Activated T-cell treated with anti-CD3 and anti-CD28 coated beads, Interleukin-2, amount 50 U/mL, for 24 hours (primary cell): ENCODE measurements at regions not wholly inside any gene's neighbourhood (a gene's known extent, or its start where the extent isn't known, plus 50 kb on each side); places are given as distances from the start of the nearest gene placed in this dataset.
"Not testable (repeated sequence)": the region's sequence is repeated elsewhere in the genome, so short reads cannot be mapped to it uniquely, and the experiment has no call there.

Source experiments
- DNase-seq: peaks from one replicate; pipeline ENCODE4 v3.0.0-alpha.2; 2020
- H3K27ac Mint-ChIP-seq: 2 replicates; pipeline ENCODE4 v1.8.0; 2020; ENCODE audit warnings: mild to moderate bottlenecking, mixed read lengths
- H3K27me3 Mint-ChIP-seq: 2 replicates; pipeline ENCODE4 v1.8.0; 2020; ENCODE audit warnings: mixed read lengths
- H3K36me3 Mint-ChIP-seq: 2 replicates; pipeline ENCODE4 v1.8.0; 2020; ENCODE audit warnings: low read depth, mixed read lengths
- H3K4me1 Mint-ChIP-seq: 2 replicates; pipeline ENCODE4 v1.8.0; 2020; ENCODE audit warnings: low read depth, mixed read lengths
- H3K4me3 Mint-ChIP-seq: 2 replicates; pipeline ENCODE4 v1.8.0; 2020; ENCODE audit warnings: mild to moderate bottlenecking, moderate library complexity, mixed read lengths
- H3K9me3 Mint-ChIP-seq: 2 replicates; pipeline ENCODE4 v1.8.0; 2020; ENCODE audit warnings: mixed read lengths

GRCh38 chr16:80091453-80091852 lies 449.3 kb upstream of the DYNLRB2 start:
- peaks cover 11% of the 10 kb centered on the region for H3K27me3 Mint-ChIP-seq
- not testable (repeated sequence) for H3K4me1 Mint-ChIP-seq, H3K4me3 Mint-ChIP-seq, H3K27ac Mint-ChIP-seq, H3K9me3 Mint-ChIP-seq, DNase-seq, H3K36me3 Mint-ChIP-seq

DNA sequence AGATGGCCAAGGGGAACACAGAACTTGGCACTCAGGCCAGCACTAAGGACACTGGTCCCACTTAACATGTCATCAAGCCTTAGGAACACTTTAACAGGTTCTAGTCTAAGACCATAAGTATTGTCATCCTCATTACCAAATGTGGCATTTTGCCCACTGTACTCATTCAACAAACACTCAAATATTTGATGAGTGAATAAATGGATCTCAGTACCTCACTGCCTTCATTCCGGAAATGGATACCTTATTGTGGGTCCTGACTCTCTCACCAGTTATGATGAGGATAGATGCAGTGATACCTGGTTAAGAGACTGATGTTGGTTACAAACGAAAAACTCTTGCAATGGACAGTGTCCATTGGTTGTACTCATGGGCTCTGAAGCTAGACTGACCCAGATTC lies 455.2 kb upstream of the DYNLRB2 start:
- H3K36me3 Mint-ChIP-seq = no peaks in the 10 kb centered on the region

GRCh38 chr16:80084614-80085013 lies 456.2 kb upstream of the DYNLRB2 start:
- Mint-ChIP-seq H3K4me3 (no peak overlapping the region), H3K27me3 (no peaks in the 10 kb centered on the region), H3K27ac (no peak overlapping the region), H3K4me1 (no peaks in the 10 kb centered on the region), H3K36me3 (no peaks in the 10 kb centered on the region), H3K9me3 (no peaks in the 10 kb centered on the region)
- DNase-seq = no peak

More for the DNA sequence above, 455.2 kb upstream of the DYNLRB2 start:
- DNase-seq = no peak
- Mint-ChIP-seq H3K27ac (no peak overlapping the region), H3K9me3 (no peaks in the 10 kb centered on the region), H3K4me3 (no peak overlapping the region), H3K27me3 (no peaks in the 10 kb centered on the region), H3K4me1 (no peaks in the 10 kb centered on the region)

DNA sequence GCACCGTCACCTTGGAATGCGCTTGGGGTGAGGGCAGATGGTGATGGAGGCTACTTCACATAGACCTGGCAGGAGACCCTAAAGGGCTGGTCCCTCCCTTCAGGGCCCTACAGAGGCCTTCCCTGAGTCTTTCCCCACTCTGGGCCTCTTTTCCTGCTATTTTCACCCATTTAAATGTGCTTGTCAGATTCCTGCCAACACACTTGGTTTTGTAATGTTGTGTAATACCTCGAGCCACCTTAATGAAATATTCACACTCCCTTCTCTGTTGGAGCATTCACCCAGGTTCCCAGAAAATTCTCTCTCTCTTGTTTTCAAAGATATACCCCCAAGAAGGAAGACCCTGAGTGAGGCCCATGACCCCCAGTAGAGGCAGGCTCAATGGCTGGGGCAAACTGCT lies 456.6 kb upstream of the DYNLRB2 start:
- Mint-ChIP-seq H3K27me3 (no peaks in the 10 kb centered on the region), H3K4me1 (no peaks in the 10 kb centered on the region), H3K36me3 (no peaks in the 10 kb centered on the region), H3K4me3 (no peak overlapping the region), H3K9me3 (no peaks in the 10 kb centered on the region), H3K27ac (no peak overlapping the region)
- no peak for DNase-seq

DNA sequence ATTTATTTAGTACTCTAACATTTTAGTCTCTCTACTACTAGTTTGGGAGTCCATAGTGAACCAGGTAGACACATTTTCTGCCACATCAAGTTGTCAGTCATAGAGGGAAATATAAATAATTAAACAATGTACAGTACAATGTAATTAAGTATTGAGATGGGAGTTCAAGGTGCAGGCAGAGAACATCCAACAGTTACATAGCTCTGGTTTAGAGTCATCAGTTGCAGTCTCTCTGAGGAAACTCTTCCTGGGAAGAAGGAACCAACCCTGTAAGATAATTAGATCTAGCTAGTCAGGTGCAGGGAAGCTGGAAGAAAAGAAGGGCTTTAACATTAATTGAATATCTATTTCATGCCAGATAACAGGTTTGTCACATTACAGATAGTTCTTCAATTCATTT lies 457.9 kb upstream of the DYNLRB2 start:
- Mint-ChIP-seq H3K4me3 (no peak overlapping the region), H3K9me3 (no peaks in the 10 kb centered on the region), H3K27ac (no peak overlapping the region), H3K4me1 (no peaks in the 10 kb centered on the region), H3K27me3 (no peaks in the 10 kb centered on the region), H3K36me3 (no peaks in the 10 kb centered on the region)
- DNase-seq = no peak

- no peaks in the 10 kb centered on the region for H3K9me3 Mint-ChIP-seq
- H3K4me3 Mint-ChIP-seq = no peak overlapping the region
- H3K27ac Mint-ChIP-seq = no peak overlapping the region
- H3K4me1 Mint-ChIP-seq = no peaks in the 10 kb centered on the region
- H3K27me3 Mint-ChIP-seq = no peaks in the 10 kb centered on the region
- DNase-seq = no peak
- H3K36me3 Mint-ChIP-seq = no peaks in the 10 kb centered on the region
Measured at GRCh38 chr16:80081846-80082245, 458.9 kb upstream of the DYNLRB2 start.

GRCh38 chr16:80080287-80080851 lies 460.4 kb upstream of the DYNLRB2 start:
- Mint-ChIP-seq H3K27me3 (no peaks in the 10 kb centered on the region), H3K9me3 (no peaks in the 10 kb centered on the region), H3K4me1 (no peaks in the 10 kb centered on the region)

GRCh38 chr16:80079072-80079471 lies 461.7 kb upstream of the DYNLRB2 start:
- Mint-ChIP-seq H3K9me3 (no peaks in the 10 kb centered on the region), H3K27ac (no peak overlapping the region), H3K27me3 (no peaks in the 10 kb centered on the region), H3K36me3 (no peaks in the 10 kb centered on the region), H3K4me1 (no peaks in the 10 kb centered on the region), H3K4me3 (no peak overlapping the region)
- DNase-seq = no peak

More at GRCh38 chr16:80080287-80080851, 460.4 kb upstream of the DYNLRB2 start:
- H3K27ac Mint-ChIP-seq = no peak overlapping the region
- H3K36me3 Mint-ChIP-seq = no peaks in the 10 kb centered on the region
- DNase-seq = no peak
- no peak overlapping the region for H3K4me3 Mint-ChIP-seq

DNA sequence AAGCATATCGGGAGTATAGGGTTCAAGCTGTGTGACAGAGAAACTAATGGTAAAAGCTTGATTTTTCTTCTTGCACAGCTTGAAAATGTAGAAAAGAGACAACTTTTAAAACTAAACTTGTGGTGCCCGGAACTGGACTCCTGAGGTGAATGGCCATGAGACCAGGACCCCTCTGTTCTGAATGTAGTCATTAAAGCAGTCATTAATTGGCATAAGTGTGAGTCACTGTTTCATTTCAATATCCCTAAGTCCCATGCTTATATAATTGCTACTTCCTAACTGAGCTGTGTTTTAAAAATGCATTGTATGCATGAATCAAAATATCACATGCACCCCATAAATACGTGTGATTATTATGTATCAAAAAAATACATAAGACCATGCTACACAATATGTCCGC lies 463.1 kb upstream of the DYNLRB2 start:
- H3K4me3 Mint-ChIP-seq = no peak overlapping the region
- no peaks in the 10 kb centered on the region for H3K4me1 Mint-ChIP-seq
- no peaks in the 10 kb centered on the region for H3K36me3 Mint-ChIP-seq
- no peaks in the 10 kb centered on the region for H3K9me3 Mint-ChIP-seq
- H3K27ac Mint-ChIP-seq = no peak overlapping the region
- no peaks in the 10 kb centered on the region for H3K27me3 Mint-ChIP-seq
- no peak for DNase-seq

DNA sequence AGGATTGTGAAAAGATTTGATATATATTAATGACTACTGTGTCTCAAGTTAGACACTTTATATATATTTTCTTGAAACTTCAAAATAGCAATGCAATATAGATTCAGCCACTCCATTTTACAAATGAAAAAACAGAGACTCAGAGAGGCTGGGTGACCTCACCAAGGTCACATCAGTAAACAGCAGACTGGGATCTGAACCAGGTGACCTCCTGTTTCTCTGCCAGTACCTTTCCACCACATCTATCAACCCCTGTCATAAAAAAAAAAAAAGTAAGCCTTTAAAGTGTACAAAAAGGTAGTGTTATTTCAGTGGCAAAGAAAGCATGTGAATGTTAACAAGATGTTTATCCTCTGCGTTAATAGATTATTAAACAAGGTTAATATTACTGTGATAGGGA lies 466.5 kb upstream of the DYNLRB2 start:
- Mint-ChIP-seq H3K36me3 (no peaks in the 10 kb centered on the region), H3K4me1 (no peaks in the 10 kb centered on the region), H3K27me3 (peaks cover 6% of the 10 kb centered on the region), H3K27ac (no peak overlapping the region), H3K4me3 (no peak overlapping the region), H3K9me3 (no peaks in the 10 kb centered on the region)
- no peak for DNase-seq

DNA sequence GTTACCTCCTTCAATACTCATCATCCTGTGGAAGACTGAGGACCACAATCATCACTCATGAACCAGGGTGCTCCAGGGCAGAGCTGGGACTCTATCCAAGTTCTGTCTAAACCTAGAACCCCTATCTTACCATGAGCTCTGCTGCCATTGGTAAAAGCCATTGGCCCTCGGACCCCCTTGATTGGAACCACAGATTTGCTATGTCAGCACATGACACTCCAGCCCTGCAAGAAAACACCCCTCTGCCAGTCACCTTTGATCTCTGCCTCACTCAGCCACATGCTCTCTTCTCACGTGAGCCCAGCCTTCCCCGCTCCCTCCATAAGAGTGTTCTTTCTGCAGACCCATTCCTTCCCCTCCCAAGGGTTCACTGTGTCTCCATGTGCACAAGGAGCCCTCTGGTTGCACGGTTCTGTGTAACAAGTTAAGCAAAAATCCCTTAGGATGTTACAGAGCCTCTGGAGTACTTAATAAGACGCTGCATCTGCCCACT lies 468.8 kb upstream of the DYNLRB2 start:
- DNase-seq = no peak
- Mint-ChIP-seq H3K4me3 (no peak overlapping the region), H3K9me3 (no peaks in the 10 kb centered on the region), H3K27me3 (peaks cover 6% of the 10 kb centered on the region), H3K36me3 (no peaks in the 10 kb centered on the region), H3K27ac (no peak overlapping the region), H3K4me1 (no peaks in the 10 kb centered on the region)

- H3K27me3 Mint-ChIP-seq = peaks cover 2% of the 10 kb centered on the region
- H3K4me3 Mint-ChIP-seq = no peak overlapping the region
- DNase-seq = no peak
- no peaks in the 10 kb centered on the region for H3K9me3 Mint-ChIP-seq
- no peak overlapping the region for H3K27ac Mint-ChIP-seq
- no peaks in the 10 kb centered on the region for H3K4me1 Mint-ChIP-seq
- H3K36me3 Mint-ChIP-seq = no peaks in the 10 kb centered on the region
Measured at GRCh38 chr16:80066805-80067580, 466.5 kb upstream of the MAF start.

GRCh38 chr16:80065541-80065940 lies 465.0 kb upstream of the MAF start:
- Mint-ChIP-seq H3K9me3 (no peaks in the 10 kb centered on the region), H3K27ac (no peak overlapping the region), H3K4me1 (no peaks in the 10 kb centered on the region), H3K27me3 (no peaks in the 10 kb centered on the region), H3K4me3 (no peak overlapping the region), H3K36me3 (no peaks in the 10 kb centered on the region)
- no peak for DNase-seq

- no peaks in the 10 kb centered on the region for H3K36me3 Mint-ChIP-seq
- no peaks in the 10 kb centered on the region for H3K27me3 Mint-ChIP-seq
- no peak overlapping the region for H3K4me3 Mint-ChIP-seq
- DNase-seq = no peak
- H3K9me3 Mint-ChIP-seq = no peaks in the 10 kb centered on the region
- H3K27ac Mint-ChIP-seq = no peak overlapping the region
- no peaks in the 10 kb centered on the region for H3K4me1 Mint-ChIP-seq
Measured at GRCh38 chr16:80063713-80064069, 463.2 kb upstream of the MAF start.

DNA sequence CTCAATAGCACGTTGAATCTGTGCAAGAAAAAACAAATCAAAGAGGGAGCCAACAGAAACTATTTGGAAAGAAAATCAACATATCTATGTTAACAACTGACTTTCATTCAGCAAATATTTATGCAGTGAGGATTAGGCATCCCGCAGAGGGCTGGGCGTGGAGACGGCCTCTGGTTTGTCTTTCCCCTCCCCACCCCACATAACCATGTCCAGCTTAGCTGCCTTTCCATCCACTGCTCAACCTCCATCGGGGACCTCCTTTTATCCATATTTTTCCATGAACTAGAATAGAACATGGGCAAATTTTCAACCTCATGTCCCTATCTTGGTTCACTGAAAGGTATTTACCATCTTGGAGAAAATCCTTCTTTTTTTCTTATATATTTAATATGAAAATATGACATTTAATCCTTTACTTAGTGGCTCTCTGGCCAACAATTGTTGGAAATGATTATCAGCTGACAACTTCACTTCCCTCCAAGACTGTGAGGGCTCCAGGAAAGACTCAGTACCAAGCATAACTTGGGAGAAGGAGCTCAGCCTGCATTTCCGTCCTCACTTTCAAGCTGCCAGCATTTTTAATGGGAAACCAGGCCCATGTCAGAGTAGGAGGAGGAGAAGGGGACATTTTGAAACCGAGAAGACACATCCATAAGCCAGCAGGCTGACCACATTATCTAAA lies 462.6 kb upstream of the MAF start:
- no peaks in the 10 kb centered on the region for H3K4me1 Mint-ChIP-seq
- DNase-seq = no peak
- no peaks in the 10 kb centered on the region for H3K9me3 Mint-ChIP-seq
- H3K27me3 Mint-ChIP-seq = no peaks in the 10 kb centered on the region
- H3K4me3 Mint-ChIP-seq = no peak overlapping the region
- no peak overlapping the region for H3K27ac Mint-ChIP-seq
- H3K36me3 Mint-ChIP-seq = no peaks in the 10 kb centered on the region
